A549 (cell line): ENCODE measurements at regions not wholly inside any gene's neighbourhood (a gene's known extent, or its start where the extent isn't known, plus 50 kb on each side); places are given as distances from the start of the nearest gene placed in this dataset.

Experiments
- CBX8 ChIP-seq: fragments of 200-600 bp; sonication (generic); IDR thresholded peaks from 2 replicates; pipeline ENCODE4 v1.6.1; 2016
- CHD2 ChIP-seq: fragments of 150-350 bp; IDR thresholded peaks from 2 replicates; pipeline ENCODE4 v1.6.1; 2014; ENCODE audit warnings: low read length; ENCODE audit not compliant: partially characterized antibody
- CTCF ChIP-seq: fragments of >200 bp; sonication (Bioruptor Twin); formaldehyde crosslinking; IDR thresholded peaks from 3 replicates; pipeline ENCODE4 v1.5.1; 2016
- ESRRA ChIP-seq: fragments of 150-350 bp; IDR thresholded peaks from 2 replicates; pipeline ENCODE4 v1.6.1; 2014; ENCODE audit warnings: mild to moderate bottlenecking, low read length, borderline replicate concordance
- HDAC2 ChIP-seq: fragments of 200-600 bp; sonication (generic); IDR thresholded peaks from 2 replicates; pipeline ENCODE4 v1.6.1; 2016
- KDM1A ChIP-seq: fragments of 200-600 bp; sonication (generic); IDR thresholded peaks from 2 replicates; pipeline ENCODE4 v1.6.1; 2016; ENCODE audit warnings: low read depth, mild to moderate bottlenecking
- KDM5A ChIP-seq: fragments of 200-600 bp; sonication (generic); IDR thresholded peaks from 2 replicates; pipeline ENCODE4 v1.6.1; 2016; ENCODE audit warnings: antibody characterized with exemption, mild to moderate bottlenecking
- MAFK ChIP-seq: fragments of 450-650 bp; IDR thresholded peaks from 2 replicates; pipeline ENCODE4 v1.6.1; 2014; ENCODE audit not compliant: partially characterized antibody
- NFE2L2 ChIP-seq: fragments of 150-350 bp; conservative IDR thresholded peaks from 2 replicates; pipeline ENCODE4 v1.6.1; 2014; ENCODE audit warnings: low read length
- POLR2A ChIP-seq: IDR thresholded peaks from 2 replicates; pipeline ENCODE4 v1.6.1; 2012; ENCODE audit warnings: mild to moderate bottlenecking, low read length
- RAD21 ChIP-seq, 2 experiments: fragments of >200 bp in 1 of 2; sonication (Bioruptor Twin) in 1 of 2; formaldehyde crosslinking in 1 of 2; IDR thresholded peaks in 1 of 2; conservative IDR thresholded peaks in 1 of 2; 2 replicates in 1 of 2; 3 replicates in 1 of 2; pipeline ENCODE4 v1.6.1; 2012 to 2018; ENCODE audit warnings: inconsistent platforms in 1 of 2
- TP53 ChIP-seq: fragments of 250-450 bp; sonication (Bioruptor Pico); IDR thresholded peaks from 2 replicates; pipeline ENCODE4 v1.5.0; 2021; ENCODE audit warnings: mild to moderate bottlenecking, moderate library complexity
- TF ChIP-seq, protein P1 (sequence below): IDR thresholded peaks from 2 replicates; pipeline ENCODE4 v1.6.1; 2012
- TF ChIP-seq, protein P2 (sequence below): fragments of 200-600 bp; sonication (generic); IDR thresholded peaks from 2 replicates; pipeline ENCODE4 v1.6.1; 2016; ENCODE audit warnings: antibody characterized with exemption, mild to moderate bottlenecking, moderate library complexity

- TF ChIP-seq, protein P1, sequence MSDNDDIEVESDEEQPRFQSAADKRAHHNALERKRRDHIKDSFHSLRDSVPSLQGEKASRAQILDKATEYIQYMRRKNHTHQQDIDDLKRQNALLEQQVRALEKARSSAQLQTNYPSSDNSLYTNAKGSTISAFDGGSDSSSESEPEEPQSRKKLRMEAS = no peak
- TF ChIP-seq CTCF = no peak
- TF ChIP-seq, protein P2, sequence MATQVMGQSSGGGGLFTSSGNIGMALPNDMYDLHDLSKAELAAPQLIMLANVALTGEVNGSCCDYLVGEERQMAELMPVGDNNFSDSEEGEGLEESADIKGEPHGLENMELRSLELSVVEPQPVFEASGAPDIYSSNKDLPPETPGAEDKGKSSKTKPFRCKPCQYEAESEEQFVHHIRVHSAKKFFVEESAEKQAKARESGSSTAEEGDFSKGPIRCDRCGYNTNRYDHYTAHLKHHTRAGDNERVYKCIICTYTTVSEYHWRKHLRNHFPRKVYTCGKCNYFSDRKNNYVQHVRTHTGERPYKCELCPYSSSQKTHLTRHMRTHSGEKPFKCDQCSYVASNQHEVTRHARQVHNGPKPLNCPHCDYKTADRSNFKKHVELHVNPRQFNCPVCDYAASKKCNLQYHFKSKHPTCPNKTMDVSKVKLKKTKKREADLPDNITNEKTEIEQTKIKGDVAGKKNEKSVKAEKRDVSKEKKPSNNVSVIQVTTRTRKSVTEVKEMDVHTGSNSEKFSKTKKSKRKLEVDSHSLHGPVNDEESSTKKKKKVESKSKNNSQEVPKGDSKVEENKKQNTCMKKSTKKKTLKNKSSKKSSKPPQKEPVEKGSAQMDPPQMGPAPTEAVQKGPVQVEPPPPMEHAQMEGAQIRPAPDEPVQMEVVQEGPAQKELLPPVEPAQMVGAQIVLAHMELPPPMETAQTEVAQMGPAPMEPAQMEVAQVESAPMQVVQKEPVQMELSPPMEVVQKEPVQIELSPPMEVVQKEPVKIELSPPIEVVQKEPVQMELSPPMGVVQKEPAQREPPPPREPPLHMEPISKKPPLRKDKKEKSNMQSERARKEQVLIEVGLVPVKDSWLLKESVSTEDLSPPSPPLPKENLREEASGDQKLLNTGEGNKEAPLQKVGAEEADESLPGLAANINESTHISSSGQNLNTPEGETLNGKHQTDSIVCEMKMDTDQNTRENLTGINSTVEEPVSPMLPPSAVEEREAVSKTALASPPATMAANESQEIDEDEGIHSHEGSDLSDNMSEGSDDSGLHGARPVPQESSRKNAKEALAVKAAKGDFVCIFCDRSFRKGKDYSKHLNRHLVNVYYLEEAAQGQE = no peak
- no peak for TF ChIP-seq HDAC2
- TF ChIP-seq TP53 (CRISPR knock-in tag) = no peak
- TF ChIP-seq RAD21 (conservative IDR thresholded peaks at IDR 0.05 in 1 of 2, IDR thresholded peaks at IDR 0.05 in 1 of 2) = no peak
- TF ChIP-seq NFE2L2 = no peak
- no peak for TF ChIP-seq ESRRA
- TF ChIP-seq KDM1A = no peak
- TF ChIP-seq POLR2A = no peak
- no peak for TF ChIP-seq MAFK
- TF ChIP-seq CHD2 = no peak
- TF ChIP-seq KDM5A = no peak
- TF ChIP-seq CBX8 = no peak
Measured at GRCh38 chr13:47000165-47000564, 103.3 kb upstream of the HTR2A start.
